ENCODE measurements at regions not wholly inside any gene's neighbourhood (a gene's known extent, or its start where the extent isn't known, plus 50 kb on each side); places are given as distances from the start of the nearest gene placed in this dataset.

DNA sequence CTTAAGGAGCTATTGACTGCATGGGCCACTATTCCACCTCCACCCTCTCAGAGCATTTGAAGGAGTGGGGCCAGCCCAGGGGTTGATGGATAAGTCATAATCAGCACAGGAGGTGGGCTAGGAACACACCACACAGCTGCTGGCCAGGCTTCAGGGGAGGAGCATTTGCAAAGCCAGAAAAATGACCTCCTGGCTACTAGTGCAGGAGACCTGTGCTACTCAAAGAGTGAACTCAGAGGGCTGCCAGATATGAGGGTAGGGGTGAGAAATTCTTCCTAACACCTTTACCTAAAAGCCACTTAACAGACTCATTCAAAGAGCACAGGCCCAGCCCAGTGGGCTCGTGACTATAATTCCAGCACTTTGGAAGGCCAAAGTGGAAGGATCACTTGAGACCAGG lies 210.8 kb downstream of the TBXT start:
- no peak for DNase-seq (ENCODE audit: low read depth in 2 of 2)

DNA sequence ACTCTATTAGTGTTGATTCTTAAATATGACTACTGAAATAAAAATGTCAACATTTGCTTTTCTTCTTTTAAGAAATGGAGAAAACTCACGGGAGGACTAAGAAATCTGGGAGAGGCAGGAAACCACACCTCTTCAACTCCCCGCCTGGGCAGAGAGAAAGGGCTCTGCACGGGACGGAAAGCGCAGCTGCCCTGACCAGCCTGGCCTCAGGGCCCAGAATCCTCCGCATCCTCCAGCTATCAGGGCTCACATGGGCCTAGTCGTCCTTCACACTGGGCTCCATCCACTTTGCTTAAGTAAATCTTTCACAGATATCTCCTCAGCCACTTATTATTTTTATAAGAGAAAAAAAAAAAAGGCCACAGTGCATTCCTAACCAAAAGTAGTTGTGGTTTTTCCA lies 215.1 kb downstream of the TBXT start:
- no peak for DNase-seq (ENCODE audit: low read depth in 2 of 2)

DNA sequence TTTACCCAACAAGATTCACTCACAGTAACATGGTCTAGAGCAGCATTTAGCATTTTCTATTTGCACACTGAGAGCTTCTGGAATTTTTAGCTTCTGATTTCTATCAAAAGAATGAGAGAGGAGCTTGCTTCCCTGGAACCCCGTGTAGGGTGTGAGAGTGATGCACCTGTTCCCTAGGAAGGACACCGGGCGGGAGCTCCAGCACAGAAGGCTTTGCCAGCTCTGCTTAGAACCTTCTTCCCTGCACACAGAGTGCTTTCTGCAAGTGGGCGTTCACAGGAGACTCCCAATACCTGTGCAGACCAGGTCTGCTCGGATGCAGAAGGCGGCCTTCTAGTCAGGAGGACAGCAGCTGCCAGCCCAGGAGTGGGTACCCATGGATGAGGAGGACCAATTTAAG lies 217.3 kb downstream of the TBXT start:
- DNase-seq (ENCODE audit: low read depth in 2 of 2), result no peak

- no peak for DNase-seq (ENCODE audit: low read depth in 2 of 2)
Observed at GRCh38 chr6:165949324-165949723, 218.3 kb downstream of the TBXT start.

- DNase-seq (ENCODE audit: low read depth in 2 of 2), result no peak
Observed at GRCh38 chr6:165944002-165944466, 223.6 kb downstream of the TBXT start.

GRCh38 chr6:165941786-165942185 lies 225.9 kb downstream of the TBXT start:
- DNase-seq (ENCODE audit: low read depth in 2 of 2), result no peak

- no peak for DNase-seq (ENCODE audit: low read depth in 2 of 2)
Observed at GRCh38 chr6:165941249-165941775, 226.3 kb downstream of the TBXT start.

DNA sequence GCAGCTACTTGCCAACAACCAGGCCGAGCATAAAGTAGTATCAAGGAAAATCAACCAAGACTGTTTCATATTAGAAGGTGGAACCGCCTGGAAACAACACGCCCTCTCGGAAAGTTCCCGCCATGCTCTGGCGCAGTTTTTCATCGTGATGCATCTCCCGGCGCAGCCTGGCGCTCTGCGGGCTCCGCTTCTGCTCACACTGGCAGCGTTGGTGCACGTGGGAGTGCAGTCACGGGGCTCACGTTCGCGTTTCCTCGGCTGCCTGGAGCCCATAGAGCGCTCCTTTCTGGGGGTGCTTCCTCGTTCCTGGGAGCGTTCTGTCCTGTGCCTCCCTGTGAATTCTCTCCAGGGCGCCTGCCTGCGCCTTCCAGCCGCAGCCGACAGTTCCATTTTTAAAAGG lies 227.3 kb downstream of the TBXT start:
- DNase-seq (ENCODE audit: low read depth in 2 of 2), result no peak

DNA sequence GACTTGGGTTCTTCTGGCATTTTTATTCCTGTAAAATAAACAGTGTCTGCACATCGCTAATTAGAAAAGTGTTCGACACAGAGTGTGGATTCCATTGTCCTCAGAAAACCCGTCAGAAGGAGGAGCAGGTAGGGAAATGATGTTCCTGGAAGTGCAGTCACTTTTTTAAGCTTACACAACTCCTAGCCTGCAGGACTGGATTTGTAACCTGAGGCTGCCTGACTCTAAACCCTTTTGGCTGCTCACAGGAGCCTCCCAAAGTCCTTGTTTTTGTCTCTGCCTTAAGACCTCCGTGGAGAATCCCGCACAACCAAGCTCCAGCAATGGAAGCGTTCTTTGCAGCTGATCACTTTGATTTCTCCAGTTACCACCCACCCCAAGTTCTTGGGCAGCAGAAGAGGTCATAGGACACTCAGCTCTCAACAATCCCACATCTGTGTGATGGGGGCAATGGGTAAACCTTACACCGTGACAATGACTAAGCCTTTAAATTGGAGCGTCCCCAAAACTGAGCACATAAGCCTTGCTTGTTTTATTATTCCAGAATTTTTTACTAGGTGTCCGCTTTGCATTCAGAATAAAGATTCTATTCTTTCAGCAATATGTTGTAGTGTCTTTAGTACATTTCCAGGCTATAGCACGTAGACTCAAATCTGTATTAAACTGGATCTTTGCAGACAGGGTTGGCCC lies 227.9 kb downstream of the TBXT start:
- DNase-seq (ENCODE audit: low read depth in 2 of 2), result no peak

GRCh38 chr6:165939047-165939446 lies 228.6 kb downstream of the TBXT start:
- no peak for DNase-seq (ENCODE audit: low read depth in 2 of 2)

- no peak for DNase-seq (ENCODE audit: low read depth in 2 of 2)
Observed at GRCh38 chr6:165937564-165938358, 229.9 kb downstream of the TBXT start.

GRCh38 chr6:165936660-165937059 lies 231.0 kb downstream of the TBXT start:
- no peak for DNase-seq (ENCODE audit: low read depth in 2 of 2)

DNA sequence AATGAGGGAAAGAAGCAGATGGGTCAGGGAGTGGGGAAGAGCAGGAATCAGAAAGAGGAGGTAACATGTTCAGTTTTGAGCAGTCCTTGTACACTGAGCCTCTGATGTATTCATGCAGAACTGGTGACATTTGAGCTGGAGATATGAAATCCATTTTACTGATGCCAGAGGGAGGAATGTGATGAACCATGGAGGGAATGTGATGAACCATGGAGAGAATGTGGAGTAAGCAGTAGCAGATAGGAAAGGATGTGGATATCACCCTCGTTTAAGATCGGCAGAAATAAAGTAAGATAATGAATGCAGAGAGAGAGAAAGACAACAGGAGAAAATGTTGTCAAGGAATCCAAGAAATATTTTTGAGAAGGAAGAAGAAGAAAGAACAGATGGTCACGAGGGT lies 231.6 kb downstream of the TBXT start:
- DNase-seq (ENCODE audit: low read depth in 2 of 2), result no peak

GRCh38 chr6:165931675-165932074 lies 236.0 kb downstream of the TBXT start:
- DNase-seq (ENCODE audit: low read depth in 2 of 2), result no peak

DNA sequence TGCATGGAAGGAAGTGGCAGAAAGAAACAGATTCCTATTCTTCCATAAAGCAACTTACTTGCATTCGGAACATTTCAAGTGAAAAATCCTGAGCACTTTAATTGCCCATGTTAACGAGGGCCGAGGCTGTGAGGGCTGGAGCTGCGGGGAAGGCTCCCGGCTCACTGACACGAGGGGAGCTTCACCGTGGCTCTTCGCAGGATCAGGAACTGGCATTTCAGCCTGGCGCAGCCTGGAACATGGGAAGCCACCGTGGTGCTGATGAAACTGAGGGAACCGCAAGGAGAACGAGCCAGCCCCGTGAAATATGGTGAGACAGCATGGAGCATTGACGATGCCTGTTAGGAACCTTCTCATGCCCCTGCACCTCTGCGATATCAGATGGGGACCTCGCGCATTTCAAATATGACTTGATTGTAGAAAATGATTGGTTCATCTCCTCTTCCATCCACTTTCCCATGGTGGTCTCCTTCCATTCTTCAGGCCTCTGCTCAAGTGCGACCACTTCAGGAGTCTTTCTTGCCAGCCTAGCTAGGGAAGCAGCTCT lies 236.9 kb downstream of the TBXT start:
- no peak for DNase-seq (ENCODE audit: low read depth in 2 of 2)

- no peak for DNase-seq (ENCODE audit: low read depth in 2 of 2)
Observed at GRCh38 chr6:165929607-165930006, 238.0 kb downstream of the TBXT start.

GRCh38 chr6:165926378-165926777 lies 241.3 kb downstream of the TBXT start:
- DNase-seq (ENCODE audit: low read depth in 2 of 2), result no peak

DNA sequence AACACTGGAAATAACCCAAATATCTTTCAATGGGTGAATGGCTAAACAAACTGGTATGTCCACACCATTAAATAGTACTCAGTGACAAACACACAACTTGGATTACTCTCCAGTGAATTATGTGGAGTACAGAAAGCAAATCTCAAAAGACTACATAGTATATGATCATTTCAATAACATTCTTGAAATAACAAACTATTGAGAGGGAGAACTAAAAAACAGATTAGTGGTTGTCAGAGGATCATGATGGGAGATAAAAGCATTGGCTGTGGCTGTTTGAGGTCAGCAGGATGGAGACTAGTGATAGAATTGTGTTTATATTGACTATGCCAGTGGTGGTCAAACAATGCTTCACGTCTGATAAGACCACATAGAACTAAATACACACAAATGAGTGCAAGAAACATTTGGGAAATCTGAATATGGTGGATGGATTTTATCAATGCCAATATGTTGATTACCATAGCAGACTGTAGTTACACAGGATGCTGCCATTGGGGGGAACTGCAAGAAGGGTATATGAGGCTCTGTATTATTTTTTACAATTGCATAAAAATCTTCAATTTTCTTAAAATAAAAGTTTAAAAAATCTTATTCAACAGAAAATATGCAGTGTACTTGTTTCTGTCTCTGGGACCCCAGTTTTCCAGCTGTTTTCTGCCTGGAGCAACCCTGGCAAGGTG lies 242.0 kb downstream of the TBXT start:
- DNase-seq (ENCODE audit: low read depth in 2 of 2), result no peak

DNA sequence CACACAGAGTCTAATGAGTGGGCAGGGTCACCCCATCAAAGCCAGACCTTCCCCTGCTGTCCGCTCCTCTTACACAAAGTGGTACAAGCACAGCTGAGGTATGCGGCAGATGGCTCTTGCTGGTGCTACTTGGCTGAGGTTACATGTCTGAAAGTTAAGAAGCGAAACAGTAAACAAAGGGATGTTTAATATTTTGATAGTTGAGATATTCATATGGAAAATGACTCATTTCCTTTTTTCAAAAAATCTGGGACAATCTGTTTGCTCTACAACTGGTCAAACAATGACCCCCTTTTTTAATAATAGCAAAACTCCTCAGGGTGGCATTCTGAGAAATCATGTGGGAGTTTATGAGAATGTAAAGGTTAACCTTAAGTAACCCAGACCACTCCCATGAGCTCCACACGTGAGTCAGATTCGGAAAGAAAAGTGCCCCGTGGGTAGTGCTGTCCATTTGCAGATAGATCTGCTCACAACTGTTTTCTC lies 245.3 kb downstream of the TBXT start:
- DNase-seq (ENCODE audit: low read depth in 2 of 2), result no peak

GRCh38 chr6:165920896-165921671 lies 246.6 kb downstream of the TBXT start:
- DNase-seq (ENCODE audit: low read depth in 2 of 2), result no peak

GRCh38 chr6:165917576-165917975 lies 250.1 kb downstream of the TBXT start:
- DNase-seq (ENCODE audit: low read depth in 2 of 2), result no peak
